WTC11 (cell line): ENCODE measurements at regions not wholly inside any gene's neighbourhood (a gene's known extent, or its start where the extent isn't known, plus 50 kb on each side); places are given as distances from the start of the nearest gene placed in this dataset.

Experiments used
- ATAC-seq: fragments of 200-7000 bp; cut with Tn5 transposase; 2 replicates; pipeline ENCODE4 v1.10.0; 2021; ENCODE audit warnings: mild to moderate bottlenecking, moderate library complexity
- CTCF ChIA-PET: fragments of 300-600 bp; sonication (Branson Sonifier 250); formaldehyde crosslinking; loops from one replicate; lab custom pipeline; 2021; ENCODE audit warnings: antibody characterized with exemption; lab: Charles Lee
- POLR2A ChIA-PET: fragments of 350-600 bp; sonication (Branson Sonifier 250); formaldehyde crosslinking; loops from one replicate; lab custom pipeline; 2021; ENCODE audit warnings: antibody characterized with exemption; lab: Charles Lee
- DNase-seq: peaks from one replicate; pipeline ENCODE4 v3.0.0; 2021; ENCODE audit warnings: low spot score
- H3K27ac Mint-ChIP-seq: 2 replicates; pipeline ENCODE4 v1.8.0; 2021; ENCODE audit warnings: mixed read lengths
- H3K27me3 Mint-ChIP-seq: 2 replicates; pipeline ENCODE4 v1.8.0; 2021; ENCODE audit warnings: low read depth, mild to moderate bottlenecking, moderate library complexity, mixed read lengths
- H3K36me3 Mint-ChIP-seq: 2 replicates; pipeline ENCODE4 v1.8.0; 2021; ENCODE audit warnings: mixed read lengths
- H3K4me1 Mint-ChIP-seq: 2 replicates; pipeline ENCODE4 v1.8.0; 2022; ENCODE audit warnings: mixed read lengths
- H3K4me3 Mint-ChIP-seq: 2 replicates; pipeline ENCODE4 v1.8.0; 2021; ENCODE audit warnings: mild to moderate bottlenecking, moderate library complexity, mixed read lengths
- H3K9me3 Mint-ChIP-seq: 2 replicates; pipeline ENCODE4 v1.8.0; 2021; ENCODE audit warnings: mixed read lengths
- FOXJ3 ChIP-seq: sonication (generic); formaldehyde crosslinking; IDR thresholded peaks from 2 replicates; pipeline ENCODE4 v1.9.0; 2021; ENCODE audit warnings: missing genetic modification reagents, mild to moderate bottlenecking, borderline replicate concordance
- FOXK1 ChIP-seq: sonication (generic); formaldehyde crosslinking; IDR thresholded peaks from 2 replicates; pipeline ENCODE4 v1.8.0; 2022; ENCODE audit warnings: mild to moderate bottlenecking, moderate library complexity, missing genetic modification reagents
- FOXP1 ChIP-seq: sonication (generic); formaldehyde crosslinking; IDR thresholded peaks from 2 replicates; pipeline ENCODE4 v1.8.0; 2022; ENCODE audit warnings: missing genetic modification reagents, mild to moderate bottlenecking, moderate library complexity, borderline replicate concordance
- GABPB1 ChIP-seq: sonication (generic); formaldehyde crosslinking; IDR thresholded peaks from 2 replicates; pipeline ENCODE4 v1.8.1; 2023; ENCODE audit warnings: mild to moderate bottlenecking, missing genetic modification reagents
- IRF2 ChIP-seq: sonication (generic); formaldehyde crosslinking; IDR thresholded peaks from 2 replicates; pipeline ENCODE4 v1.8.0; 2022; ENCODE audit warnings: low read depth, missing genetic modification reagents, borderline replicate concordance
- OVOL2 ChIP-seq: fragments of 250-450 bp; sonication (Bioruptor Pico); IDR thresholded peaks from 2 replicates; pipeline ENCODE4 v1.9.0; 2021; ENCODE audit warnings: mild to moderate bottlenecking, borderline replicate concordance
- RORB ChIP-seq: fragments of 250-450 bp; sonication (Bioruptor Pico); IDR thresholded peaks from 2 replicates; pipeline ENCODE4 v1.9.0; 2021; ENCODE audit warnings: mild to moderate bottlenecking
- SMAD3 ChIP-seq: sonication (generic); formaldehyde crosslinking; IDR thresholded peaks from 2 replicates; pipeline ENCODE4 v1.8.0; 2022; ENCODE audit warnings: missing genetic modification reagents, mild to moderate bottlenecking, borderline replicate concordance
- SMAD4 ChIP-seq: sonication (generic); formaldehyde crosslinking; IDR thresholded peaks from 2 replicates; pipeline ENCODE4 v1.8.0; 2022; ENCODE audit warnings: mild to moderate bottlenecking, missing genetic modification reagents
- SOX15 ChIP-seq: fragments of 250-450 bp; sonication (Bioruptor Pico); IDR thresholded peaks from 2 replicates; pipeline ENCODE4 v1.9.0; 2021; ENCODE audit warnings: mild to moderate bottlenecking
- SP1 ChIP-seq: sonication (generic); formaldehyde crosslinking; conservative IDR thresholded peaks from 2 replicates; pipeline ENCODE4 v1.8.1; 2022; ENCODE audit warnings: missing genetic modification reagents
- TCF7 ChIP-seq: sonication (generic); formaldehyde crosslinking; IDR thresholded peaks from 2 replicates; pipeline ENCODE4 v1.8.0; 2022; ENCODE audit warnings: mild to moderate bottlenecking, low read depth, missing genetic modification reagents, moderate library complexity
- TEAD4 ChIP-seq: sonication (generic); formaldehyde crosslinking; IDR thresholded peaks from 2 replicates; pipeline ENCODE4 v1.8.0; 2022; ENCODE audit warnings: mild to moderate bottlenecking, missing genetic modification reagents
- TP53 ChIP-seq: sonication (generic); formaldehyde crosslinking; IDR thresholded peaks from 2 replicates; pipeline ENCODE4 v1.8.1; 2023; ENCODE audit warnings: mild to moderate bottlenecking, missing genetic modification reagents
- ZNF121 ChIP-seq: sonication (generic); formaldehyde crosslinking; IDR thresholded peaks from 2 replicates; pipeline ENCODE4 v1.8.0; 2023; ENCODE audit warnings: missing genetic modification reagents
- ZNF219 ChIP-seq: sonication (generic); formaldehyde crosslinking; IDR thresholded peaks from 2 replicates; pipeline ENCODE4 v1.8.0; 2023; ENCODE audit warnings: missing genetic modification reagents, mild to moderate bottlenecking, borderline replicate concordance
- TF ChIP-seq, protein P1 (sequence below): sonication (generic); formaldehyde crosslinking; IDR thresholded peaks from 2 replicates; pipeline ENCODE4 v1.8.1; 2023; ENCODE audit warnings: mild to moderate bottlenecking, missing genetic modification reagents
- TF ChIP-seq, protein P2 (sequence below): sonication (generic); formaldehyde crosslinking; IDR thresholded peaks from 2 replicates; pipeline ENCODE4 v1.8.0; 2023; ENCODE audit warnings: missing genetic modification reagents
- TF ChIP-seq, protein P3 (sequence below): sonication (generic); formaldehyde crosslinking; IDR thresholded peaks from 2 replicates; pipeline ENCODE4 v1.8.0; 2022; ENCODE audit warnings: mild to moderate bottlenecking, missing genetic modification reagents
- TF ChIP-seq, protein P4 (sequence below): fragments of 250-450 bp; sonication (Bioruptor Pico); IDR thresholded peaks from 2 replicates; pipeline ENCODE4 v1.9.0; 2021; ENCODE audit warnings: mild to moderate bottlenecking
- TF ChIP-seq, protein P5 (sequence below): fragments of 200-600 bp; IDR thresholded peaks from 2 replicates; pipeline ENCODE4 v1.8.0; 2022; ENCODE audit warnings: antibody characterized with exemption
- TF ChIP-seq, protein P6 (sequence below): sonication (generic); formaldehyde crosslinking; IDR thresholded peaks from 2 replicates; pipeline ENCODE4 v1.8.1; 2023; ENCODE audit warnings: mild to moderate bottlenecking, missing genetic modification reagents
- TF ChIP-seq, protein P7 (sequence below): fragments of 250-450 bp; sonication (Bioruptor Pico); conservative IDR thresholded peaks from 2 replicates; pipeline ENCODE4 v1.9.0; 2021; ENCODE audit warnings: mild to moderate bottlenecking
- TF ChIP-seq, protein P8 (sequence below): sonication (generic); formaldehyde crosslinking; IDR thresholded peaks from 2 replicates; pipeline ENCODE4 v1.8.0; 2022; ENCODE audit warnings: missing genetic modification reagents
- TF ChIP-seq, protein P9 (sequence below): sonication (generic); formaldehyde crosslinking; IDR thresholded peaks from 2 replicates; pipeline ENCODE4 v1.8.1; 2023; ENCODE audit warnings: mild to moderate bottlenecking, missing genetic modification reagents, moderate library complexity

DNA sequence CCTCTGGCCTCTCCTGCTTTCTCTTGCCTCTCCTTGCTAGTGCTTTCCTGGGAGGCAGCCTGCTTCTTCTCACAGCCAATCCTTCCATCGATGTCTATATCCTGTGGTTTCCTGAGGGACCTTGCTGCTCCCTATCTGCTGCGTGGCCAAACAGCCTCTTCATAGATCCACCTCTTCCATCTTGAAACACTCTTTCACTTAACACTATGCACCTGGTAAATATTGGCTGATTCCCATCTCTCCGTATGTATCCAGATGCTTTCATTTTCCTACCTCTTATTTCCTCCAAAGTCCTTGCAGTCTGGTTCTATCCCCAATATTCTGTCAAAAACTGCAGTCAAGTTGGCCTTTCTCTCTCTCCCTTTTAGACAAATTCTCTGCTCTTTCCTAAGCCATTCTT lies 205.2 kb upstream of the CFAP20DC start (continued):
- TF ChIP-seq, protein P1, sequence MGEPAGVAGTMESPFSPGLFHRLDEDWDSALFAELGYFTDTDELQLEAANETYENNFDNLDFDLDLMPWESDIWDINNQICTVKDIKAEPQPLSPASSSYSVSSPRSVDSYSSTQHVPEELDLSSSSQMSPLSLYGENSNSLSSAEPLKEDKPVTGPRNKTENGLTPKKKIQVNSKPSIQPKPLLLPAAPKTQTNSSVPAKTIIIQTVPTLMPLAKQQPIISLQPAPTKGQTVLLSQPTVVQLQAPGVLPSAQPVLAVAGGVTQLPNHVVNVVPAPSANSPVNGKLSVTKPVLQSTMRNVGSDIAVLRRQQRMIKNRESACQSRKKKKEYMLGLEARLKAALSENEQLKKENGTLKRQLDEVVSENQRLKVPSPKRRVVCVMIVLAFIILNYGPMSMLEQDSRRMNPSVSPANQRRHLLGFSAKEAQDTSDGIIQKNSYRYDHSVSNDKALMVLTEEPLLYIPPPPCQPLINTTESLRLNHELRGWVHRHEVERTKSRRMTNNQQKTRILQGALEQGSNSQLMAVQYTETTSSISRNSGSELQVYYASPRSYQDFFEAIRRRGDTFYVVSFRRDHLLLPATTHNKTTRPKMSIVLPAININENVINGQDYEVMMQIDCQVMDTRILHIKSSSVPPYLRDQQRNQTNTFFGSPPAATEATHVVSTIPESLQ (CRISPR knock-in tag), result no peak
- TF ChIP-seq RORB (CRISPR knock-in tag) (no peak), FOXJ3 (CRISPR knock-in tag) (no peak), TP53 (CRISPR knock-in tag) (no peak), OVOL2 (CRISPR knock-in tag) (no peak), SMAD3 (CRISPR knock-in tag) (no peak), TCF7 (no peak)
- TF ChIP-seq, protein P2, sequence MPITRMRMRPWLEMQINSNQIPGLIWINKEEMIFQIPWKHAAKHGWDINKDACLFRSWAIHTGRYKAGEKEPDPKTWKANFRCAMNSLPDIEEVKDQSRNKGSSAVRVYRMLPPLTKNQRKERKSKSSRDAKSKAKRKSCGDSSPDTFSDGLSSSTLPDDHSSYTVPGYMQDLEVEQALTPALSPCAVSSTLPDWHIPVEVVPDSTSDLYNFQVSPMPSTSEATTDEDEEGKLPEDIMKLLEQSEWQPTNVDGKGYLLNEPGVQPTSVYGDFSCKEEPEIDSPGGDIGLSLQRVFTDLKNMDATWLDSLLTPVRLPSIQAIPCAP (CRISPR knock-in tag), result no peak
- TF ChIP-seq, protein P3, sequence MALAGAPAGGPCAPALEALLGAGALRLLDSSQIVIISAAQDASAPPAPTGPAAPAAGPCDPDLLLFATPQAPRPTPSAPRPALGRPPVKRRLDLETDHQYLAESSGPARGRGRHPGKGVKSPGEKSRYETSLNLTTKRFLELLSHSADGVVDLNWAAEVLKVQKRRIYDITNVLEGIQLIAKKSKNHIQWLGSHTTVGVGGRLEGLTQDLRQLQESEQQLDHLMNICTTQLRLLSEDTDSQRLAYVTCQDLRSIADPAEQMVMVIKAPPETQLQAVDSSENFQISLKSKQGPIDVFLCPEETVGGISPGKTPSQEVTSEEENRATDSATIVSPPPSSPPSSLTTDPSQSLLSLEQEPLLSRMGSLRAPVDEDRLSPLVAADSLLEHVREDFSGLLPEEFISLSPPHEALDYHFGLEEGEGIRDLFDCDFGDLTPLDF, result no peak
- TF ChIP-seq, protein P4, sequence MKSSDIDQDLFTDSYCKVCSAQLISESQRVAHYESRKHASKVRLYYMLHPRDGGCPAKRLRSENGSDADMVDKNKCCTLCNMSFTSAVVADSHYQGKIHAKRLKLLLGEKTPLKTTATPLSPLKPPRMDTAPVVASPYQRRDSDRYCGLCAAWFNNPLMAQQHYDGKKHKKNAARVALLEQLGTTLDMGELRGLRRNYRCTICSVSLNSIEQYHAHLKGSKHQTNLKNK (CRISPR knock-in tag), result no peak
- TF ChIP-seq, protein P5, sequence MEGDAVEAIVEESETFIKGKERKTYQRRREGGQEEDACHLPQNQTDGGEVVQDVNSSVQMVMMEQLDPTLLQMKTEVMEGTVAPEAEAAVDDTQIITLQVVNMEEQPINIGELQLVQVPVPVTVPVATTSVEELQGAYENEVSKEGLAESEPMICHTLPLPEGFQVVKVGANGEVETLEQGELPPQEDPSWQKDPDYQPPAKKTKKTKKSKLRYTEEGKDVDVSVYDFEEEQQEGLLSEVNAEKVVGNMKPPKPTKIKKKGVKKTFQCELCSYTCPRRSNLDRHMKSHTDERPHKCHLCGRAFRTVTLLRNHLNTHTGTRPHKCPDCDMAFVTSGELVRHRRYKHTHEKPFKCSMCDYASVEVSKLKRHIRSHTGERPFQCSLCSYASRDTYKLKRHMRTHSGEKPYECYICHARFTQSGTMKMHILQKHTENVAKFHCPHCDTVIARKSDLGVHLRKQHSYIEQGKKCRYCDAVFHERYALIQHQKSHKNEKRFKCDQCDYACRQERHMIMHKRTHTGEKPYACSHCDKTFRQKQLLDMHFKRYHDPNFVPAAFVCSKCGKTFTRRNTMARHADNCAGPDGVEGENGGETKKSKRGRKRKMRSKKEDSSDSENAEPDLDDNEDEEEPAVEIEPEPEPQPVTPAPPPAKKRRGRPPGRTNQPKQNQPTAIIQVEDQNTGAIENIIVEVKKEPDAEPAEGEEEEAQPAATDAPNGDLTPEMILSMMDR, result no peak
- TF ChIP-seq, protein P6, sequence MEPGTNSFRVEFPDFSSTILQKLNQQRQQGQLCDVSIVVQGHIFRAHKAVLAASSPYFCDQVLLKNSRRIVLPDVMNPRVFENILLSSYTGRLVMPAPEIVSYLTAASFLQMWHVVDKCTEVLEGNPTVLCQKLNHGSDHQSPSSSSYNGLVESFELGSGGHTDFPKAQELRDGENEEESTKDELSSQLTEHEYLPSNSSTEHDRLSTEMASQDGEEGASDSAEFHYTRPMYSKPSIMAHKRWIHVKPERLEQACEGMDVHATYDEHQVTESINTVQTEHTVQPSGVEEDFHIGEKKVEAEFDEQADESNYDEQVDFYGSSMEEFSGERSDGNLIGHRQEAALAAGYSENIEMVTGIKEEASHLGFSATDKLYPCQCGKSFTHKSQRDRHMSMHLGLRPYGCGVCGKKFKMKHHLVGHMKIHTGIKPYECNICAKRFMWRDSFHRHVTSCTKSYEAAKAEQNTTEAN (CRISPR knock-in tag), result no peak

DNA sequence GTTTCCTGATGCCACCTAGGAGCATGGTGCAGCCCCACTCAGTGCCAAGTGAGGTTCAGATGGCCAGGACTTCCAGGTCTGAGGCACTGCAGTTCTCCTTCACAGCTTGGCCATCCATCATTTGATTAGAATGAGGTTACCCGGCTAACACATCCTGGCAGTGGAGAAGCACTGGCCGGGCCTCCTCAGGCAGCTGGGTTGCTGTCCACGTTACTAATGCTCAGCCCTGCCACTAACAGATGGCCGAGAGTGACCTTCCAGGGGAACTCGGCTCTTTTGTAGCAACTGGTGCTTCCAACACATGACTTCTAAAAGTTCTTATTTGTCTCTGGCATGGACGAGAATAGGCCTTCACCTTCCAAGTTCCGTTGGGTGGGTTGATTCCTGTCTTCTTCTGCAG lies 204.6 kb upstream of the CFAP20DC start:
- Mint-ChIP-seq H3K27me3 (no peaks in the 10 kb centered on the region), H3K9me3 (no peaks in the 10 kb centered on the region), H3K36me3 (no peaks in the 10 kb centered on the region), H3K27ac (no peak overlapping the region), H3K4me3 (no peak overlapping the region), H3K4me1 (no peaks in the 10 kb centered on the region)
- ATAC-seq, result no peak
- CTCF ChIA-PET, result no interaction called here
- no peak for DNase-seq
- POLR2A ChIA-PET, result no interaction called here
- TF ChIP-seq, protein P7, sequence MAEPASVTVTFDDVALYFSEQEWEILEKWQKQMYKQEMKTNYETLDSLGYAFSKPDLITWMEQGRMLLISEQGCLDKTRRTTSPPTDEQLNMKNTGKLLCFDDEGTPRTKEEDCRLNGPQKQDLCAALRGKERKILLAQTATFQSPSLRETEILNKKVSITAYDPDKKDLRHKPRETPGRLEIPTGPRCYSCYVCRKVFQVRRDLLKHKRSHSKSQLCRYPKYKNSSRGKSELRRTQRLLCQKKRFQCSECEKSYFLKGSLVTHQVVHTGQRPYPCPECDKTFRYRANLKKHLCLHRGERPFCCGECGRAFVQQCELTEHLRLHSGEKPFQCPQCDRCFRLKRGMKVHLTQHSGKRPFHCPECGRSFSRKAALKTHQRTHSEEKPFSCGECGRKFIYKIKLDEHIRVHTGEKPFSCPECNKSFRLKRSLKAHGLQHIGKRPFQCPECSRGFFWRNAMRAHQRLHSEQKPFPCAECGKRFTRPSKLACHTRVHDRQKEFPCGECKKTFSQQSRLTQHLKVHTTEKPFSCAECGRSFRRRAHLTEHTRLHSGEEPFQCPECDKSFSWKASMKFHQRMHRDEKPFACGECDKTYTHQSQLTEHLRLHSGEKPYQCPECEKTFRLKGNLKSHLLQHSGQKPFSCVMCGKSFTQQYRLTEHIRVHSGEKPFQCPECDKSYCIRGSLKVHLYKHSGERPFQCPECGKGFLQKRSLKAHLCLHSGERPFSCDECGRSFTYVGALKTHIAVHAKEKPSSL, result no peak
- TF ChIP-seq SP1, result no peak
- TF ChIP-seq SMAD4 (CRISPR knock-in tag), result no peak
- no peak for TF ChIP-seq SOX15 (CRISPR knock-in tag)
- TF ChIP-seq FOXP1, result no peak
- no peak for TF ChIP-seq TP53 (CRISPR knock-in tag)
- TF ChIP-seq ZNF121, result no peak
- no peak for TF ChIP-seq ZNF219 (CRISPR knock-in tag)
- TF ChIP-seq, protein P8, sequence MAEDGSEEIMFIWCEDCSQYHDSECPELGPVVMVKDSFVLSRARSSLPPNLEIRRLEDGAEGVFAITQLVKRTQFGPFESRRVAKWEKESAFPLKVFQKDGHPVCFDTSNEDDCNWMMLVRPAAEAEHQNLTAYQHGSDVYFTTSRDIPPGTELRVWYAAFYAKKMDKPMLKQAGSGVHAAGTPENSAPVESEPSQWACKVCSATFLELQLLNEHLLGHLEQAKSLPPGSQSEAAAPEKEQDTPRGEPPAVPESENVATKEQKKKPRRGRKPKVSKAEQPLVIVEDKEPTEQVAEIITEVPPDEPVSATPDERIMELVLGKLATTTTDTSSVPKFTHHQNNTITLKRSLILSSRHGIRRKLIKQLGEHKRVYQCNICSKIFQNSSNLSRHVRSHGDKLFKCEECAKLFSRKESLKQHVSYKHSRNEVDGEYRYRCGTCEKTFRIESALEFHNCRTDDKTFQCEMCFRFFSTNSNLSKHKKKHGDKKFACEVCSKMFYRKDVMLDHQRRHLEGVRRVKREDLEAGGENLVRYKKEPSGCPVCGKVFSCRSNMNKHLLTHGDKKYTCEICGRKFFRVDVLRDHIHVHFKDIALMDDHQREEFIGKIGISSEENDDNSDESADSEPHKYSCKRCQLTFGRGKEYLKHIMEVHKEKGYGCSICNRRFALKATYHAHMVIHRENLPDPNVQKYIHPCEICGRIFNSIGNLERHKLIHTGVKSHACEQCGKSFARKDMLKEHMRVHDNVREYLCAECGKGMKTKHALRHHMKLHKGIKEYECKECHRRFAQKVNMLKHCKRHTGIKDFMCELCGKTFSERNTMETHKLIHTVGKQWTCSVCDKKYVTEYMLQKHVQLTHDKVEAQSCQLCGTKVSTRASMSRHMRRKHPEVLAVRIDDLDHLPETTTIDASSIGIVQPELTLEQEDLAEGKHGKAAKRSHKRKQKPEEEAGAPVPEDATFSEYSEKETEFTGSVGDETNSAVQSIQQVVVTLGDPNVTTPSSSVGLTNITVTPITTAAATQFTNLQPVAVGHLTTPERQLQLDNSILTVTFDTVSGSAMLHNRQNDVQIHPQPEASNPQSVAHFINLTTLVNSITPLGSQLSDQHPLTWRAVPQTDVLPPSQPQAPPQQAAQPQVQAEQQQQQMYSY (CRISPR knock-in tag), result no peak
- TF ChIP-seq, protein P9, sequence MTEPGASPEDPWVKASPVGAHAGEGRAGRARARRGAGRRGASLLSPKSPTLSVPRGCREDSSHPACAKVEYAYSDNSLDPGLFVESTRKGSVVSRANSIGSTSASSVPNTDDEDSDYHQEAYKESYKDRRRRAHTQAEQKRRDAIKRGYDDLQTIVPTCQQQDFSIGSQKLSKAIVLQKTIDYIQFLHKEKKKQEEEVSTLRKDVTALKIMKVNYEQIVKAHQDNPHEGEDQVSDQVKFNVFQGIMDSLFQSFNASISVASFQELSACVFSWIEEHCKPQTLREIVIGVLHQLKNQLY (CRISPR knock-in tag), result no peak
- no peak for TF ChIP-seq FOXK1 (CRISPR knock-in tag)
- no peak for TF ChIP-seq GABPB1 (CRISPR knock-in tag)
- no peak for TF ChIP-seq TEAD4
- TF ChIP-seq IRF2 (CRISPR knock-in tag), result no peak
